ENCODE measurements at regions not wholly inside any gene's neighbourhood (a gene's known extent, or its start where the extent isn't known, plus 50 kb on each side); places are given as distances from the start of the nearest gene placed in this dataset.

DNA sequence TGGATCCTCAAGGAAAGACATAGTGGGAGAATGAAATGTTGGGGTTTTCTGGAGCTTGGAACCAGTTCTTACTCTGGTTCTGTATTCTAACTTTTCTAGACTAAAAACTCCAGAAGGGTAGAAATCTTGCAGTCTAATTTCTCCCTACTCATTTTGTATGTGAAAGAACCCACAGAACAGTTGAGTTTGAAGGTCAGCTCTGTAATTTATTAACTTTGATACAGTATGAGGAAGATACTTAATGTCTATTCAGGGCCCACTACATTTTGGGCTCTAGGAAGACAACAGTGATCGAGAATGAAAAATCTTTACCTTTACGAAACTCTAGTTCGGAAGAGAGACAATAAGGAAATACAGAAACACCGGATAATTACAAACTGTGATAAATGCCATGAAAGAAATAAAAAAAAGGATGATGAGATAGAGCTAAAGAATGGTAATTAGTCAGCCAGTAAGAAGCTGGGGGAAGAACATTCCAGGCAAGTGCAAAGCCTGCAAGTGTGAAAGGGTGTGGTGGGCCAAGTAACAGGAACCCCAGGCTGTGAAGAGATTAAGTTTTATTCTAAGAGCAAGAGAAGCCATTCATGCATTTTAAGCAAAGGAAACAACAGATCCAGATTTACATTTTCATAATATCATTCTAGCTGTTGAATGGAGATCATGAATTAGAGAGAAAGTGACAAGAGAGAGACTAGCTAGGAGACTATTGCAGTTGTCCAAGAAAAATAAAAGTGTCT, 159.9 kb upstream of the HMCN1 start:
- TF ChIP-seq, protein P1, sequence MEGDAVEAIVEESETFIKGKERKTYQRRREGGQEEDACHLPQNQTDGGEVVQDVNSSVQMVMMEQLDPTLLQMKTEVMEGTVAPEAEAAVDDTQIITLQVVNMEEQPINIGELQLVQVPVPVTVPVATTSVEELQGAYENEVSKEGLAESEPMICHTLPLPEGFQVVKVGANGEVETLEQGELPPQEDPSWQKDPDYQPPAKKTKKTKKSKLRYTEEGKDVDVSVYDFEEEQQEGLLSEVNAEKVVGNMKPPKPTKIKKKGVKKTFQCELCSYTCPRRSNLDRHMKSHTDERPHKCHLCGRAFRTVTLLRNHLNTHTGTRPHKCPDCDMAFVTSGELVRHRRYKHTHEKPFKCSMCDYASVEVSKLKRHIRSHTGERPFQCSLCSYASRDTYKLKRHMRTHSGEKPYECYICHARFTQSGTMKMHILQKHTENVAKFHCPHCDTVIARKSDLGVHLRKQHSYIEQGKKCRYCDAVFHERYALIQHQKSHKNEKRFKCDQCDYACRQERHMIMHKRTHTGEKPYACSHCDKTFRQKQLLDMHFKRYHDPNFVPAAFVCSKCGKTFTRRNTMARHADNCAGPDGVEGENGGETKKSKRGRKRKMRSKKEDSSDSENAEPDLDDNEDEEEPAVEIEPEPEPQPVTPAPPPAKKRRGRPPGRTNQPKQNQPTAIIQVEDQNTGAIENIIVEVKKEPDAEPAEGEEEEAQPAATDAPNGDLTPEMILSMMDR (IDR thresholded peaks at IDR 0.05; ENCODE audit: insufficient read depth, low read length, poor library complexity, severe bottlenecking), result no peak
- no peak for TF ChIP-seq EZH2phosphoT487 (conservative IDR thresholded peaks at IDR 0.05; ENCODE audit: low read length)

Data from SU-DHL-6 (cell line).